ENCODE measurements at regions not wholly inside any gene's neighbourhood (a gene's known extent, or its start where the extent isn't known, plus 50 kb on each side); places are given as distances from the start of the nearest gene placed in this dataset.
"Not testable (repeated sequence)": the region's sequence is repeated elsewhere in the genome, so short reads cannot be mapped to it uniquely, and the experiment has no call there.

DNA sequence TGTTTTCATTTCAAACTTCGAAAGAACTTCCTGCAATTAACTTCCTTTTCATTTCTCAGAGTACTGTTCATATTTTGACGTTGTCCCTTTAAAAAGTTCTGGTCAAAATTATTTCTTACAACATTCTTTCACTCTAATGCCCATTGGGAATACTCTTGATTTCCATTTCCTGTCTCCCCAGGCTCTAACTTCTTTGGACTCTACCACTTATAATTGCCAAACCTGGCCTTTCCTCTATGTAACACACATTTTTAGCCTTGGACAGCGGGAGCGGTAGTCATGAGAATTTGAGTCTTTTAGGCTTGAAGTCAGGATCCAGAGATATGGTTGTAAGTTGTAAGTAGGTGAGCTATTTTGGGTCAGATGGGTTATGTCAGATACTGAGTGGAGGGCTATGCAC, 163.5 kb upstream of the SPRY2 start:
- DNase-seq (ENCODE audit: low spot score) (no peak), FAIRE-seq (no peak)

DNA sequence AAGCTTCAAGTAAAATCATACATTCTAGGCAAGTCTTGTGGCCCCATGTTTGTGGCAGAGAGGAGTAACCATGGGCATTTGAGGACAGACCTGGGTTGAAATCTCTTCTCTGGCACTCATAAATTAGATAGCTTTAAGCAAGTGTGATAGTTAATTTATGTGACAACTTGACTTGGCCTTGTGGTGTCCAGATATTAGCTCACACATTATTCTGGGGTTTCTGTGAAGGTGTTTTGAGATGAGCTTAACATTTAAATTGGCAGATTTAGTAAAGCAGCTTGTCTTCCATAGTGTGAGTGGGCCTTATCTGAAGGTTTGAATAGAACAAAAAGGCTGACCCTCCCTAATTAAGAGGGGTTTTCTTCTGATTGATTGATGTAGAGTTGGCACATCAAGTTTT, 161.4 kb upstream of the SPRY2 start:
- FAIRE-seq (no peak), DNase-seq (ENCODE audit: low spot score) (no peak)

DNA sequence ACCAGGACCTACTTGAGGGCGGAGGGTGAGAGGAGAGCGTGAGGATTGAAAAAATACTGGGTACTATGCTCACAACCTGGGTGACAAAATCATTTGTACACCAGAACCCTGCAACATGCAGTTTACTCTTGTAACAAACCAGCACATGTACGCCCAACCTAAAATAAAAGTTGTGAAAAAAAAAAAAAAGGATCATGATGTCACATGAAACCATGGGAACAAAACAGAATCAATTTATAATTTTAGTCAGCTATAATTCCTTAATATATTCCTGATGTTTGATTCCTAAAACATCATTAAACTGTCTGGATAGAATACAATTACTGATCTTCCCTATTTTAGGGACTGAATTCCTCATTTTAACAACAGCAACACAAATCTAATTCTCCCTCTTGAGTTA, 160.6 kb upstream of the SPRY2 start:
- FAIRE-seq = no peak
- DNase-seq (ENCODE audit: low spot score) = no peak

DNA sequence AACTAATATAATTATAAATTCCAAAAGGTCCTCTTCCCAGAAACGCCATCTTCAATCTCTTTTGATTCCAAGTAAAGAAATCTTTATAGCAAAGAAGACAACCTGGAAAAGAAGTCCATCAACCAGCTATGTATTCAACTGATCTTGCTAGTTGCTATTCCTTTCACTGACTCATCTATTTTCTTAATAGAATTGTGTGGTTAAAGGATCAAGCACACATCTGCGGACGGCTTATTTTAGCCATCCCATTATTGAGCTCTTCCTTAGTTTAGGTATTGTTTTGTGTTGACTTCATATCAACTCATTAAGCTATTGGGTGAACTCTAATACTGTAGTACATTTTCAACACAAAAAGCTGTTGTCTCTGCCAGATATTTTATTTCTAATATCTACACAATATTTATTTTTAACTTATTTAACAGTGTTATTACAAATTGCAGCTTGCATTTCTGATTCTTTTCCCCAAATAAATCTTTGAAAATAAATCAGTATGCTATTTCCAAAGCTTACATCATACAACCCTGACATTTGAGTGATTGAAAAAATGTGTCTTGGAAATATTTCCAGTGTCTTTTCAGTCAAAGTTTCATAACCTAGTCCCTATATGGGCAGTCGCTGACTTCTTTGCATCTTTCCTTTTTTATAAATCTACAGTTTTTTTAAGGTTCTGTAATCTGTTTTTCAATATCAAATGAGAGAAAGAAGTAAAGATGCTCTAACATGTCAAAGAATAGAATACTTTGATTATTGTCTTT, 158.8 kb upstream of the SPRY2 start:
- DNase-seq (ENCODE audit: low spot score) (no peak), FAIRE-seq (no peak)

DNA sequence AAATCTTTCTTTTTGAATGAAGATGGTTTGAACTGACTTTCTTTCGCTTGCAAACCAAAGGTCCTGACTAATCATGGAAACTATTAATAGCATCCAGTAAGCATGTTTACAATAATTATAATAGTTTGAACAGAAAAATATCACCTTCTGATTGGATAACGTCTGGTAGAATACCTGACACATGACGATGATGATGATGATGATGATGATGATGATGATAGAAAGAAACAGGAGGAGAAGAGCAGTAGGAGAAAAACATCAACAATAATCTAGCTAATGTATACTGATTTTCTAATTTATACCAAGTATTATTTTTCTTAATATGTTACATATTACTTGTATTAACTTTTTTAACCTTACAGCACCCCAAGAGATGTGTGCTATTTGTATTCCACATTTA, 157.5 kb upstream of the SPRY2 start:
- FAIRE-seq (no peak), DNase-seq (ENCODE audit: low spot score) (no peak)

DNA sequence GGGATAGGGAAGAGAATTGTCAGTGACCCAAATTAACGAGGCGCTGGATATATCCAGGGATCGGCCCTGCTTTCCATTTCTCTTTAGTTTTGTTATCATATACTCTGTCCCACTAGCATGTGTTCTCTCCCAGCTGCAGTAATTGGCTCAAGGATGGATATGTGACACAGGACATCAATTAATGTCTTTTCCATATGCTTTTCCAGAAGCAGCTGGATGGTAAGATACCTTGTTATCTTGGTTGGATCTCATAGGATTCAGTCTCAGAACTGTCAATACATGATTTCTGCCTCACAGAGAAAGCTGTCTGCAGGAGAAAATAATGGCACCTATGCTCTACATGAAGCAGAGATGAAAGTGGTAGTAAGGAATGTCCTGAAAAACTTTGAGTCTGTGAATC, 157.1 kb upstream of the SPRY2 start:
- DNase-seq (ENCODE audit: low spot score) (no peak), FAIRE-seq (no peak)

DNA sequence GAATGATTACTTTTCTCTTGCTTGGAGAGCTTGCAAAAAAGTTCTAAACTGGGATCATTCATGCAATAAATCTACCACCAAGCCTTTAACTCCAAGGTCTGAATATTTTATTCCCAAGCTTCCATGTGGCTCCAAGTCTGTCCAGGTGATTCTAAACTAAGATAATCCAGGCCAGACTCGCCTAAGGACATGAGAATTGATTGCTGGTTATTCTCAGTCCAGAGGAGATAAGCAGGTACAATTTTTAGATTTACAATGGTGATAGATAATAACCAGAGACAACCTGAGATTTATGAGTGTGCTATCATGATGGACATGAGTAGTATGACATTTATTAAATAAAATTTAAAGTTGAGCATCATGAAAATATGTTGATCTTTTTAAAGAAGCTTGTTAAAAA, 156.5 kb upstream of the SPRY2 start:
- DNase-seq (ENCODE audit: low spot score) (no peak), FAIRE-seq (no peak)

DNA sequence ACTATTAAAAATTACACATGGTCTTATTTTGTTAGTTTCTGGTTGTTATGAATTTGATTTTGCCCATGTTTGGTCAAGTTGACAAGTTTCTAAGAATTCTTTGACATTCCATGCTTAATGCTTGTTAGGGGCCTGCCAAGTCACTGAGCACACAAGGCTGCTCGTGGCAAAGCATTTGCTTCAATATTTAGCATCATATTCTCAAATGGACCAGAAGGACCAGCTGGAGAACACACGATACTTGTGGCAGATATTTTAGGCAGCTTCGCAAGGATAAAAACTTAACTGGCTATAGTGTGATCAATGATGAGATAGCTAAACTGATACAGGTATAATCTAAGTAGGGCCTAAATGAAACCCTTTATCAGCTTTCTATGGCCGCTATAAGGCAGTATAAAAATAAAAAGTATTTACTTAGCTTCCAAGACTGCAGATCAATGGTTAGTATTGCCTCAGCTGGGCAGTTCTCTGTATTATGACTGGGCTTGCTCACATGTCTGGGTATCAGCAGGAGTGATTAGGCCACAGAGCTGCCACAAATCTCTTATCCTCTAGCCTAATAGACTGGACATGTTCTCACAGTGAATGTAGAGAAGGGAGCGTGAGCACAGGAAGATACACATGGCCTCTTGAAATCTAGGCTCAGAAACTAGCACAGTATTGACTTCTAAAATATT, 155.9 kb upstream of the SPRY2 start:
- FAIRE-seq = no peak

DNA sequence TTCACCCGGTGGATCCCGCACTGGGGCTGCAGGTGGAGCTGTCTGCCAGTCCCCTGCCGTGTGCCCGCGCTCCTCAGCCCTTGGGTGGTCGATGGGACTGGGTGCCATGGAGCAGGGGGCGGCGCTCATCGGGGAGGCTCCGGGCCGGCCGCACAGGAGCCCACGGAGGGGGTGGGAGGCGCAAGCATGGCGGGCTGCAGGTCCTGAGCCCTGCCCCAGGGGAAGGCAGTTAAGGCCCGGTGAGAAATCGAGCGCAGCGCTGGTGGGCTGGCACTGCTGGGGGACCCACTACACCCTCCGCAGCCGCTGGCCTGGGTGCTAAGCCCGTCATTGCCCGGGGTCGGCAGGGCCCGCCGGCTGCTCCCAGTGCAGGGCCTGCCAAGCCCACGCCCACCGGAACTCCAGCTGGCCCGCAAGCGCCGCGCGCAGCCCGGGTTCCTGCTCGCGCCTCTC, 149.6 kb upstream of the SPRY2 start:
- DNase-seq (ENCODE audit: low spot score); FAIRE-seq: not testable (repeated sequence)

More for the DNA sequence above, 155.9 kb upstream of the SPRY2 start:
- DNase-seq (ENCODE audit: low spot score) = no peak

DNA sequence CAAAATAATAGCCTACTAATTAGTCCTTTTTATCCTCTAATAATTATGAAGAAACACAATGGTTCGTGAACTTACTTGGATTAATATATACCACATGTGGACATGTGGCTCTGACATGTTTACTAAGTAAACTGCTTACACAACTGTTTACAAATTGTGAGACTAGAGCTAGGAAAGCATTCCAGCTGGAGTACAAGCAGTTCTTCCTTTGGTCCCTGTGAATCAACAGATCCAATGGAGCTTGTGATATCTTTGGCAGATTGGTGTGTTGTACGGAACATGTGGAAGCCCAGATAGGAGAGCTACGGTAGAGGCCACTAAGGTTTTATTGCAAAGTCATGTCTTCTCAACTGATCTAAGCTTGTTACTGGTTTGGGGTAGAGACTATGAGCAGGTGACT, 145.5 kb upstream of the SPRY2 start:
- FAIRE-seq (no peak), DNase-seq (ENCODE audit: low spot score) (no peak)

DNA sequence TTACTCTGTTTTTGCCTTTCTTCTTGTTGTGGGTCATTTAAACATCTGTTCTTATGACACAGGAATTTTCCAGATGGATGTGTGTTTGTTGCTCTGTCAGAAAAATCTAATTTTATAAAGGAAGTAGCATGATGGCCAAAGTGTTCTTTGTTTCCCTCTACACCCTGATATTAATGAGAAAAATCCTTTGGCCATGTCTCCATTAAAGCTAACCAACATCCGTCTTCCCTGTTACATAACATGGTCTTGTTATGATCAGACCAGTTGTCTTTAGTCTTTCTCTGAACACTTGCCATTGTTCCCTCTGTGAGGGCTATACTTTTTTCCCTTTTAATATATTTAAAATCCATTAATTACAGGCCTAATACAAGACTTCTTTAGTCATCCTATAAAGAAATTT, 142.2 kb upstream of the SPRY2 start:
- DNase-seq (ENCODE audit: low spot score) (no peak), FAIRE-seq (no peak)

DNA sequence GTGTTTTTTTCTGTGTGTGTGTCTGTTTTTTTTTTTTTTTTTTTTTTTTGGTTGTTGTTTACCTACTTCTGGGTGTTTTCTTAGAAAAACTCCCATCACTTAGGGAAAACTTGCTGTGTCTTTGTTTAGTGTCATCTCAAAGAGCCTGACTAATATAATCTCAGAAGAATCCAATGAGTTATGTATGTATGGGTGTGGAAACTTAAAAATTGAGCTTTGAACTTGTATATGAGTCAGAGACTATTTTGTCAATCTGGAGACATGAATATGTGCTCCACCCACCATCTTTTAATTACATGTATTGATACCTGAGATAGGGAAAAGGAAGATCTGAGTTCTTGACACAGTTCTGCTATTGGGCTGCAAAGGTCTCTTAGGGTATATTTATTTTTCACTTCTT, 140.7 kb upstream of the SPRY2 start:
- FAIRE-seq = no peak
- DNase-seq (ENCODE audit: low spot score) = no peak

DNA sequence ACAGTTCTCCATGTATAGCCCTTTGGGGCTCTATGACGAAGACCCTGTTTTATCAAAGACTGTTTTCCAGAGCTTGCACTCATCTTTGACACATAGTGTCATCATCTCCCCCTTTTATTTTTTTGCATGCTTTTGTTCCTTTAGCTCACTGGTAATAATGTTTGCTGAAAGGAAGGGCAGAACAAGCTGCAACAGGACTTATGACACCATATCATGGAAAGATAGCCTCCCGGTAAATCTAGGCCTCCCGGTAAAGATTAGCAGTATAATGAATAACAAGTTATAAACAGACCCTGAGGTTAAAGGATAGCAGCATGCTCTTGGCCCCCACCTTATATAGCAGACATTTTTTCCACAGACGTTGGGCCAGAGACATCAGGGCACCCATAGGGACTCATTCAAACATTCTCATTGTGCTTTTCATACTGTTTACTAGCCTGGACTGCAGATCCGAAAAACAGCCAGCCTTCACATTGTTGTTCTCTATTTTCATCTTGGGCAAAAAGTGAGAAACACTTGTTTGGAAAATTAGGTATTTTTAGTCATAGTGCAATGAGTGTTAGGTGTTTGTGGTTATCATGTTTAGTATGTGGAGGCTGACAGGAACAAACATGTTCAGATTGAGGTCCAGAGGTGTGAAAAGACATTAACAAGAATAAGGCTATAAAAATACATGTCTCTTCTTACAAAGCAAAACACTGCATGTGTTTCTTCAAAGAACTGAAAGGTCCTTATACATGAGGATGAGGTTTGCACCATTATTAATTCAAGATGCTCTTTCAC, 136.9 kb upstream of the SPRY2 start:
- DNase-seq (ENCODE audit: low spot score) (no peak), FAIRE-seq (no peak)

DNA sequence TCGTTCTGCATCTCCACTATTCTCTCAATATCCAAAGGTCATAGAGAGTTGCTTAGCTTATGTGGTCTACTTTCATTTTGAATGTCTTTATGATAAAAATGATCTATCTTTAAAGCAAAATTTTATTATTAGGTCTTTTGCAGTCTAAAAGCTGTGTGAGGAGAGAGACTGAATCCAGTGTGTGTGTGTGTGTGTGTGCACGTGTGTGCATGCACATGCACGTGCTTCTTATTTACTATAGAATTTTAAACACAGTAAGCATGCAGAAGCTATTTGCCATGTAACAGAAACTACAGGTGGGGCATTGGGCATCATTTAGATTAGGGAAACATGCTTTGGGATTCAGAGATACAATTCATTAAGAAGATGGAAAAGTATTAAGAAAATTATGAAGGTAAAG, 136.0 kb upstream of the SPRY2 start:
- no peak for DNase-seq (ENCODE audit: low spot score)
- FAIRE-seq = no peak

DNA sequence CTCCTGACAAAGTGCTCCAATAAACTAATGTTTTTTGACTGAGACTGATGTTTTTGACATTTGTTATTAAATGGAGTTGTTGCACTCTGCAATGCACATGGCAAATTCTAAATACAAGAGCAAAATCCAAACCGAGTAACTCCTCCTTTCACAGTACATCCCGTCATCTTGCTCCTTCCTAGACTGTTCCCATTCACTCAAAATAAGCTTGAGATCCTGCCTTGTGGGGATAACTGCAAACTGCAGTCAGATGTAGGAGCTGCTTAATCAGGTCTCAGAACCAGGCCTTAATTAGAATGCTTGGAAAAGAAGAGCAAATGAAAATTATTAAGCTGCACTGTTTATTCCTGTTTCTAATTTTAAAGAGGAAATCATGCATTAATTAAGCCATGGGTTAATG, 134.8 kb upstream of the SPRY2 start:
- FAIRE-seq (no peak), DNase-seq (ENCODE audit: low spot score) (no peak)

DNA sequence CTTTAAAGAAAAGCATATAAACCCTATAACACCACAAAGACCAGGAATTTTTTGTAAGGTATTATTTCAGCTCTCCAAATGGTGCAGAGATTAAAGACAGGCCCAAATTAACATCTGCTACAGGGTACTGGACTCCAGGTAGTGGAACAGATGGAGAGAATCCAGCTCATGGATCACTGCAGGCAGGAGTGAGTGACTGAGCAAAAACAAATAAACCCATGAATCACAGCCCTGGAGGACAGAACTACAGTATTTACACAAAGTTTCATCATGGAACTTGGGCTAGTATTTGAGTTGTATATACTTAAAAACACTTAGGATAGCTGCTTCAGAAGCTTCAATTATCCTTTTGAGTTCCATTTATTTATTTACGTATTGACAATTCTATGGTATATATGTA, 132.8 kb upstream of the SPRY2 start:
- no peak for FAIRE-seq
- DNase-seq (ENCODE audit: low spot score) = no peak

DNA sequence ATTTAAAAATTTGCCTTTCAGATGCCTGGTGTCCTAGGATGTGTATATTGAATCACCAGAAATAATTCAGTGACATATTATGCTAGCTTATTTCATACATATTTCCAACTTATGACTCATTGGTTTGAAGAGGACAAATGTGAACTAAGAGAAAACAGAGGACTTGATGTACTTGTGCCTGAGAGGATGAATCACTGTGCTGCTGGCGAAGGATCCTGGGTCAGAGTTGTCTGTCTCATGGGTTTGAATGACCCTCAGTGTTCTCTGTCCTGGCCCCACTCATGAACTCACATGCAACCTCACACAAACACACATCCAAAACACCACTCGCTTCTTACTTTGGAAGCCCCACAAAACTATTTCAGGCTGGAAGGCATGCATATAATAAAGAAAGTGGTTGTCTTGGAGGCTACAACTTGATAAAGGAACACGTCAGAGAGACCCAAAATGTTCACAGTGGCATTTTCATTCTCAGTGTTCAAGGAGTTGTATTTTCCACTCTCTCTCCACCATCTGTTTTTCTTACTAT, 129.0 kb upstream of the SPRY2 start:
- no peak for FAIRE-seq
- DNase-seq (ENCODE audit: low spot score) = no peak

DNA sequence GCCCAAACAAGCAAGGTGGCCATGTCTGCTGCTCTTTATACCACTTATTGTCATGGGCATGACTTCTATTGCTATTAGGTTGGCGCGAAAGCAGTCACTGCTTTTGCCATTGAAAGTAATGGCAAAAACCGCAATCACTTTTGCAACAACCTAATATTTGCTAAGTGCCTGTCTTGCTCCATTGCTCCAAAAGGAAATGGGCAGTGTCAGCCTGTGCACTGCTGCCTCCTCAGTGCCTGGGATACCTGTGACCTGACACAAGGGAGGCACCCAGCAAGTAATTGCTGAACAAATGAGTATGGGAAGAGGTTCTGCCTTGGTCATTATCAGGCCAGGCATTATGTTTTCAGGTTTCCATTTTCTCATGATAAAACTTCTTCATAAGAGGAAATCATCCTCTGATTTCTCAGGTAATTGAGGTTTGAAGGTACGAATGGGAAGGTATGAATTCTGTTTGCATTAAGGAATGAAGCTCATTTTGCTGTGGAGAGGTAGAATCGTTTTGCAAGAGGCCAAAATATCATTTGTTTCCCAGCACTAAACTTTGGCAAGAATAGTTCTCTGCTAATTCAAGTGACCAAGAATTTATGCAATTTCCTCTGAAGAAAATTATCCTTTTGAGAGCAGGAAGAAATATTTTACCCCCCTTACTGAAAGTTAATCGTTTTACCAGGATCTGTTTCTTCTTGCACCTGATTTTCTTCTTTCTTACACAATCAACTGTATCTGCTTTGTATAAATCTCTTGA, 128.4 kb upstream of the SPRY2 start:
- no peak for DNase-seq (ENCODE audit: low spot score)

DNA sequence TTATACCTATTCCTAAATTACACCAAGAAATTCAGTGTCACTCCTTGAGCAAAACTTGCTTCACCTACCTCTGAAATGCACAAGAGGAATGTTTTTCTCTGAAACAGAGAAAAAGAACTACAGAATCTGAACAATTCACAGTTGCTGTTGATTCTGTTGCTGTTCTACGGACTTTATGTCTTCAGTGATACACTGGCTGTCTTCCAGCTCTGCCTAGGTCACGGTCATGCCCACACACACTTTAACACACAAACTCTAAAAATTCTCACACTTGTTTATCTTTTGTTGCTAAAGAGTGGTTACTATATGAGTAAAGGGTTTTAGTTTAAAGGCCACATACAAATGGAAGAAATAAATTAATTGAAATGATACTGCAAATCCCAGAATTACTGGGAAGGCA, 124.4 kb upstream of the SPRY2 start:
- DNase-seq (ENCODE audit: low spot score) = no peak
- FAIRE-seq = no peak

More for the DNA sequence above, 128.4 kb upstream of the SPRY2 start:
- FAIRE-seq = no peak

DNA sequence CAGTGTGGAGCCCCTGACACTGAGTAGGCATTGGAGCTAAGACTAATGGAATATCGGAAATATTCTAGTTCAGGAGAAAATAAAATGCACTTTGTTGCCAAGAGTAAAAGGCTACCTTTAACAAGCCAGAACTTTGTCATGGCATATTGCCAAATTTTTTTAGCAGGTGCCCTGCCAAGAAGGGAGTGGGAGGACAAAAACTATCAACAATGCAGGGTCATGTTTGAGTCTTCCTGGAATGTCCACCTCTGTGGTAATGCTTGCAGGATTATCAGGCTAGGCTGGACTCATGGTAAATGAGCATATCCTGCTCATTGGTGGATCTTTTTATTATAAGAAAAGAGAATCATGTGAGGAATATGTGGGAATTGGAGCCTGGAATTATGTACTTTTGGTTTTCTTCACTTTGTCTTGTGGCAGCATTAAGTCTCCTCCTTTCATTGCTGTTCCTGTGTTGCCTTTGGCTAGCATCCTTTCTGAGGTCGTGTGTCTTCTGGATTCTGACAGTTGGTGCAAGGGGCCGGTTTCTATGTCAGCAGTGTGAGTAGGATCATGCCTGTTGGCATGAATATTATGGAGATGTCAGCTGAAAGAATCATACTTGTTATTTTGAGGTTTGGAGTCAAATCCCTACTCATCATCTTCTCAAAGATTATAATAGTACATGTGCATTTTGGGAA, 122.9 kb upstream of the SPRY2 start:
- DNase-seq (ENCODE audit: low spot score) = no peak
- FAIRE-seq = no peak

DNA sequence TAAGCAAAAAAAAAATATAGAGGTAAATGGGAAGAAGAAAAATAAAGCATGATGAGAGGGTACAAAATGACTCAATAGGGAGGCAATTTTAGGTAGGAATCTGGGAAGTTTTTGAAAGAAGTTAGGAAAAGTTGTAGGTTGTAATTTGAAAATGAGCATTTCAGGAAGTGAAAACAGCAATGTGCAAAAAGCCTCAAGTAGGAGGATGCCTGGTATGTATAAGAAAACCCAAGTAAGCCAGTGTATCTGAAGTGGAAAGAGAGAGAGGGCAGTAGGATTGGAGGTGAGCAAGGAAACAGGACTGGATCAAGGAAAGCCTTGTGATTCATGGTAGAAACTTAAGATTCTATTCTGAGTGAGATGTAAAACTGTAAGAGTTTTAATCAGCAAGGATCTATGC, 121.6 kb upstream of the SPRY2 start:
- no peak for DNase-seq (ENCODE audit: low spot score)
- no peak for FAIRE-seq
